A673 (cell line): ENCODE measurements at regions not wholly inside any gene's neighbourhood (a gene's known extent, or its start where the extent isn't known, plus 50 kb on each side); places are given as distances from the start of the nearest gene placed in this dataset.

Source experiments
- CTCF ChIP-seq: fragments of 300-800, 200-600 bp; sonication (generic); conservative IDR thresholded peaks from 2 replicates; pipeline ENCODE4 v1.5.1; 2017; ENCODE audit warnings: low read depth, mild to moderate bottlenecking, antibody characterized with exemption, low read length, moderate library complexity, mixed read lengths
- EZH2 ChIP-seq: fragments of 200-600 bp; sonication (generic); IDR thresholded peaks from 2 replicates; pipeline ENCODE4 v1.6.1; 2017; ENCODE audit warnings: borderline replicate concordance, low read depth, mild to moderate bottlenecking, mixed read lengths, antibody characterized with exemption, low read length; ENCODE audit not compliant: poor library complexity, severe bottlenecking

DNA sequence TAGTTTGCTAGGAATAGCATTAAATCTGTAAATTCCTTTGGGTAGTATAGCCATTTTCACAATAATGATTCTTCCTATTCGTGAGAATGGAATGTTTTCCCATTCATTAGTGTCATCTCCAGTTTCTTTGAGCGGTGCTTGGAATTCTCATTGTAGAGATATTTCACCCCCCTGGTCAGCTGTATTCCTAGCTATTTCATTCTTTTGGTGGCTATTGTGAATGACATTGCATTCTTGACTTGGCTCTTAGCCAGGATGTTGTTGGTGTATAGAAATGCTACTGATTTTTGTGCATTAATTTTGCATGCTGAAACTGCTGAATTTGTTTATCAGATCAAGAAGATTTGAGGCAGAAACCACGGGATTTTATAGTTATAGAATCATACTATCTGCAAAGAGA is 690.5 kb upstream of the ALCAM start:
- TF ChIP-seq CTCF: no peak
- TF ChIP-seq EZH2: no peak
